Hepatocyte (in vitro differentiated cells): ENCODE measurements at regions not wholly inside any gene's neighbourhood (a gene's known extent, or its start where the extent isn't known, plus 50 kb on each side); places are given as distances from the start of the nearest gene placed in this dataset.

ENCODE experiments used
- CTCF ChIP-seq: fragments of 200-600 bp; sonication (generic); IDR thresholded peaks from 2 replicates; pipeline ENCODE4 v1.5.1; 2016; ENCODE audit warnings: antibody characterized with exemption, mild to moderate bottlenecking; ENCODE audit not compliant: poor library complexity
- EZH2 ChIP-seq: fragments of 200-600 bp; sonication (generic); IDR thresholded peaks from 2 replicates; pipeline ENCODE4 v1.6.1; 2016; ENCODE audit warnings: antibody characterized with exemption, mild to moderate bottlenecking, borderline replicate concordance

- TF ChIP-seq CTCF = no peak
- no peak for TF ChIP-seq EZH2
Measured at GRCh38 chr14:106058342-106058741, 532.0 kb downstream of the TMEM121 start.
